Nephron progenitor cell (in vitro differentiated cells): ENCODE measurements at regions not wholly inside any gene's neighbourhood (a gene's known extent, or its start where the extent isn't known, plus 50 kb on each side); places are given as distances from the start of the nearest gene placed in this dataset.

Source experiments
- DNase-seq: peaks from one replicate; pipeline ENCODE4 v3.0.0; 2021
- H3K27ac Mint-ChIP-seq: 2 replicates; pipeline ENCODE4 v1.8.0; 2021; ENCODE audit warnings: mild to moderate bottlenecking, moderate library complexity, mixed read lengths
- H3K27me3 Mint-ChIP-seq: 2 replicates; pipeline ENCODE4 v1.8.0; 2021; ENCODE audit warnings: mild to moderate bottlenecking, low read depth, mixed read lengths; ENCODE audit not compliant: poor library complexity
- H3K36me3 Mint-ChIP-seq: 2 replicates; pipeline ENCODE4 v1.8.0; 2021; ENCODE audit warnings: low read depth, mixed read lengths
- H3K4me1 Mint-ChIP-seq: 2 replicates; pipeline ENCODE4 v1.8.0; 2021; ENCODE audit warnings: mixed read lengths
- H3K4me3 Mint-ChIP-seq: 2 replicates; pipeline ENCODE4 v1.8.0; 2021; ENCODE audit warnings: mild to moderate bottlenecking, moderate library complexity, mixed read lengths
- H3K9me3 Mint-ChIP-seq: 2 replicates; pipeline ENCODE4 v1.8.0; 2021; ENCODE audit warnings: mild to moderate bottlenecking, moderate library complexity, mixed read lengths
- CTCF ChIP-seq: fragments of 200-600 bp; sonication (generic); IDR thresholded peaks from 2 replicates; pipeline ENCODE4 v1.5.0; 2021; ENCODE audit warnings: antibody characterized with exemption

GRCh38 chr2:136310005-136310495 lies 192.1 kb upstream of the CXCR4 start:
- peaks cover 4% of the 10 kb centered on the region for H3K27me3 Mint-ChIP-seq
- peak overlapping the region; percentile 16 for H3K4me3 Mint-ChIP-seq
- H3K36me3 Mint-ChIP-seq = no peaks in the 10 kb centered on the region
- no peak for DNase-seq
- H3K27ac Mint-ChIP-seq = peak overlapping the region; percentile 96
- H3K4me1 Mint-ChIP-seq = peaks cover 47% of the 10 kb centered on the region
- TF ChIP-seq CTCF = no peak
- H3K9me3 Mint-ChIP-seq = no peaks in the 10 kb centered on the region

GRCh38 chr2:136308611-136309010 lies 190.7 kb upstream of the CXCR4 start:
- peak overlapping the region; percentile 81 for H3K27ac Mint-ChIP-seq
- H3K4me3 Mint-ChIP-seq = no peak overlapping the region
- H3K27me3 Mint-ChIP-seq = peaks cover 4% of the 10 kb centered on the region
- DNase-seq = no peak
- no peak for TF ChIP-seq CTCF
- no peaks in the 10 kb centered on the region for H3K36me3 Mint-ChIP-seq
- H3K9me3 Mint-ChIP-seq = no peaks in the 10 kb centered on the region
- H3K4me1 Mint-ChIP-seq = peaks cover 55% of the 10 kb centered on the region

GRCh38 chr2:136306836-136307235 lies 188.9 kb upstream of the CXCR4 start:
- peaks cover 4% of the 10 kb centered on the region for H3K27me3 Mint-ChIP-seq
- H3K4me3 Mint-ChIP-seq = no peak overlapping the region
- H3K36me3 Mint-ChIP-seq = no peaks in the 10 kb centered on the region
- peaks cover 59% of the 10 kb centered on the region for H3K4me1 Mint-ChIP-seq
- TF ChIP-seq CTCF = no peak
- H3K9me3 Mint-ChIP-seq = no peaks in the 10 kb centered on the region
- no peak overlapping the region for H3K27ac Mint-ChIP-seq
- no peak for DNase-seq

- DNase-seq = no peak
- TF ChIP-seq CTCF = no peak
- H3K36me3 Mint-ChIP-seq = no peaks in the 10 kb centered on the region
- peaks cover 4% of the 10 kb centered on the region for H3K27me3 Mint-ChIP-seq
- peaks cover 55% of the 10 kb centered on the region for H3K4me1 Mint-ChIP-seq
- no peaks in the 10 kb centered on the region for H3K9me3 Mint-ChIP-seq
- H3K4me3 Mint-ChIP-seq = no peak overlapping the region
- H3K27ac Mint-ChIP-seq = no peak overlapping the region
Observed at GRCh38 chr2:136305517-136306192, 187.7 kb upstream of the CXCR4 start.

GRCh38 chr2:136301006-136301405 lies 183.1 kb upstream of the CXCR4 start:
- no peak overlapping the region for H3K4me3 Mint-ChIP-seq
- peaks cover 56% of the 10 kb centered on the region for H3K4me1 Mint-ChIP-seq
- no peak for TF ChIP-seq CTCF
- no peak overlapping the region for H3K27ac Mint-ChIP-seq
- no peak for DNase-seq
- H3K9me3 Mint-ChIP-seq = no peaks in the 10 kb centered on the region
- H3K36me3 Mint-ChIP-seq = no peaks in the 10 kb centered on the region
- H3K27me3 Mint-ChIP-seq = no peaks in the 10 kb centered on the region

- H3K9me3 Mint-ChIP-seq = peaks cover 4% of the 10 kb centered on the region
- H3K4me1 Mint-ChIP-seq = peaks cover 38% of the 10 kb centered on the region
- H3K4me3 Mint-ChIP-seq = no peak overlapping the region
- no peaks in the 10 kb centered on the region for H3K36me3 Mint-ChIP-seq
- DNase-seq = no peak
- no peaks in the 10 kb centered on the region for H3K27me3 Mint-ChIP-seq
- no peak for TF ChIP-seq CTCF
- peak overlapping the region; percentile 27 for H3K27ac Mint-ChIP-seq
Observed at GRCh38 chr2:136298631-136299030, 180.7 kb upstream of the CXCR4 start.
